ENCODE measurements at regions not wholly inside any gene's neighbourhood (a gene's known extent, or its start where the extent isn't known, plus 50 kb on each side); places are given as distances from the start of the nearest gene placed in this dataset.

GRCh38 chr20:12203981-12204380, 286.3 kb downstream of the BTBD3 start:
- no peak for DNase-seq (ENCODE audit: low read depth in 1 of 2, low spot score in 2 of 2)
- Histone ChIP-seq H2BK15ac (ENCODE audit: low read length) (no peak overlapping the region), H4K5ac (ENCODE audit: insufficient read length, low read depth, low read length) (no peak overlapping the region), H3K56ac (replicated peaks; ENCODE audit: insufficient read length, low read depth, low read length) (no peak overlapping the region), H3K18ac (ENCODE audit: extremely low read depth, low read length) (no peak overlapping the region), H3K4me2 (ENCODE audit: insufficient read depth in 1 of 2, low read depth in 2 of 2, low read length in 2 of 2) (no peak overlapping the region), H3K27ac (ENCODE audit: low read depth, low read length) (no peak overlapping the region), H3K27me3 (replicated peaks in 1 of 4; ENCODE audit: control insufficient read depth in 3 of 4, extremely low read depth in 1 of 4, insufficient read depth in 3 of 4, low read length in 3 of 4) (no peaks in the 10 kb centered on the region), H3K79me2 (ENCODE audit: control insufficient read depth in 1 of 2, insufficient read depth in 2 of 2, low read length in 2 of 2) (no peaks in the 10 kb centered on the region), H3K9me3 (ENCODE audit: insufficient read depth in 2 of 2, low read depth in 1 of 2, low read length in 1 of 2) (no peaks in the 10 kb centered on the region), H3K4me1 (replicated peaks in 1 of 4; ENCODE audit: control insufficient read depth in 3 of 4, insufficient read depth in 4 of 4, low read length in 3 of 4) (peaks cover 0 to 2% (median 0%) of the 10 kb centered on the region in 4 experiments; a peak in 2 of 7 replicates), H4K8ac (ENCODE audit: extremely low read depth, insufficient read depth, low read length) (no peak overlapping the region), H4K91ac (replicated peaks; ENCODE audit: insufficient read length, low read length) (no peak overlapping the region), H3K23ac (ENCODE audit: insufficient read length) (no peak overlapping the region), H3K36me3 (ENCODE audit: control insufficient read depth in 2 of 4, insufficient read depth in 4 of 4, low read length in 3 of 4) (no peaks in the 10 kb centered on the region), H3K4ac (replicated peaks; ENCODE audit: insufficient read length, low read depth, low read length) (no peak overlapping the region), H3K4me3 (ENCODE audit: extremely low read depth in 1 of 4, insufficient read depth in 2 of 4, low read depth in 3 of 4, low read length in 4 of 4) (no peak overlapping the region), H2AFZ (ENCODE audit: low read length) (no peak overlapping the region), H2BK120ac (replicated peaks; ENCODE audit: low read depth, low read length) (no peak overlapping the region), H3K23me2 (ENCODE audit: low read depth, low read length) (no peaks in the 10 kb centered on the region), H2BK20ac (ENCODE audit: low read length) (no peak overlapping the region), H2AK5ac (ENCODE audit: low read depth, low read length) (no peak overlapping the region), H4K20me1 (replicated peaks in 1 of 2; ENCODE audit: control insufficient read depth in 1 of 2, insufficient read depth in 2 of 2, low read length in 2 of 2) (no peaks in the 10 kb centered on the region), H3K9ac (replicated peaks in 1 of 4; ENCODE audit: extremely low read depth in 1 of 4, low read depth in 3 of 4, low read length in 3 of 4) (no peak overlapping the region), H2BK5ac (ENCODE audit: low read depth, low read length) (no peak overlapping the region), H2BK12ac (ENCODE audit: low read depth, low read length) (no peak overlapping the region), H3K79me1 (ENCODE audit: low read depth, low read length) (no peaks in the 10 kb centered on the region), H3K14ac (ENCODE audit: insufficient read length) (no peak overlapping the region)
- CTCF ChIA-PET (ENCODE audit: partially characterized antibody): no interaction called here
- WGBS, 2 experiments (ENCODE audit: extremely low coverage in 1 of 2, insufficient coverage in 1 of 2, insufficient read length in 1 of 2, insufficient replicate concordance in 2 of 2, low coverage in 1 of 2, low lambda C conversion rate in 2 of 2, missing lambda C conversion rate in 1 of 2): 88% methylated on average over 1 of the region's 1 CpG; no CpG with 5 or more reads in 1 of the 2 experiments
- POLR2A ChIA-PET (ENCODE audit: partially characterized antibody): no interaction called here
- TF ChIP-seq CTBP2 (IDR thresholded peaks at IDR 0.05; ENCODE audit: borderline replicate concordance, insufficient read depth, insufficient read length, low read length): no peak
- TF ChIP-seq TEAD4 (IDR thresholded peaks at IDR 0.05; ENCODE audit: low read depth, low read length): no peak
- no peak for TF ChIP-seq SAP30 (IDR thresholded peaks at IDR 0.05; ENCODE audit: insufficient read depth, insufficient replicate concordance, low read length)
- no peak for TF ChIP-seq SP2 (IDR thresholded peaks at IDR 0.05; ENCODE audit: low read length)
- TF ChIP-seq YY1 (IDR thresholded peaks at IDR 0.05; ENCODE audit: low read depth, low read length): no peak
- TF ChIP-seq JUND (IDR thresholded peaks at IDR 0.05; ENCODE audit: low read length): no peak
- TF ChIP-seq NANOG (IDR thresholded peaks at IDR 0.05; ENCODE audit: insufficient read depth, low read depth, low read length, poor library complexity, severe bottlenecking): no peak
- TF ChIP-seq SIRT6 (IDR thresholded peaks at IDR 0.05; ENCODE audit: low read length): no peak
- no peak for TF ChIP-seq CTCF (IDR thresholded peaks at IDR 0.05; ENCODE audit: control extremely low read depth in 1 of 3, insufficient read depth in 1 of 3, low read depth in 1 of 3, low read length in 3 of 3)
- TF ChIP-seq BRCA1 (IDR thresholded peaks at IDR 0.05; ENCODE audit: low read depth, low read length): no peak
- no peak for FAIRE-seq

Data from H1 (cell line).